Stimulated activated CD8-positive, alpha-beta memory T cell treated with anti-CD3 and anti-CD28 coated beads, Interleukin-2, amount 100 ng/mL, for 1 hour (primary cell): ENCODE measurements at regions not wholly inside any gene's neighbourhood (a gene's known extent, or its start where the extent isn't known, plus 50 kb on each side); places are given as distances from the start of the nearest gene placed in this dataset.

Source experiments
- DNase-seq, 2 donors: peaks; one replicate each; pipeline ENCODE4 v3.0.0-alpha.2; 2020; ENCODE audit warnings: low read depth in 2 of 2

DNA sequence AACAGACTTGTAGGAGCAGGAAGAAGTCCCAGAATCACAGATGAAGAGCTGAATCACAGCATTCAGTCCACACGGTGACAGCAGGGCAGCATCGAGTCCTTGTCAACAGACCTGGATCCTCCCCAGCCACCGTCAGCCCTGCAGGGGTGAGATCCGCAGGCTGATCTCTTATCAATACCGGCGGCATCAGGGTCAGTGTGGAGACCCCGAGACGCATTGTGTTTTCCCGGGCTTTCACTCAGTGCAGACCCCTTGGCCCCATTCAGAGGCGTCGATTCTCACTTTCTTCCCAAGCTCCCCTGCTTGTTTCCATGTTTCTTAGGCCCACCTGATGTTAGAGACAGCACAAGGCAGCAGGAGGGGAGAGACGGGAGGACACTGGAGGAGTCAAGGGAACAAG lies 609.6 kb downstream of the PTPRU start:
- DNase-seq: no peak

DNA sequence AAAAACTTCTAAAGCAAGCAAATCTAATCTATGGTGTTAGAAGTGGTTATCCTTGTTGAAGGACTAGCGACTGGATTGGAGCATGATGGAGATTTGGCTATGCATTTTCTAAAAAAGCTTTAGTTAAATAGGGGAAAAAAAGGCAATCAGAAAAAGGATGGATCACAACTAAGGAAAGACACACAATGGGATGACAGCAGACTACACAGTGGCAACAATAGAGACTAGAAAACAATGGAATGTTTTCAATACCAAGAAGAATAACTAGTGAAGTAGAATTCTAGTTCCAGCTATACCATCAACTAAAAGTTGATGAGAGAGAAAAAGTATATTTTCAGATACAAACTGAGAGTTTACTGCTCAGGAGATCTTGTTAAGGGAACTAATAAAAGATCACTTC lies 605.8 kb downstream of the PTPRU start:
- no peak for DNase-seq

DNA sequence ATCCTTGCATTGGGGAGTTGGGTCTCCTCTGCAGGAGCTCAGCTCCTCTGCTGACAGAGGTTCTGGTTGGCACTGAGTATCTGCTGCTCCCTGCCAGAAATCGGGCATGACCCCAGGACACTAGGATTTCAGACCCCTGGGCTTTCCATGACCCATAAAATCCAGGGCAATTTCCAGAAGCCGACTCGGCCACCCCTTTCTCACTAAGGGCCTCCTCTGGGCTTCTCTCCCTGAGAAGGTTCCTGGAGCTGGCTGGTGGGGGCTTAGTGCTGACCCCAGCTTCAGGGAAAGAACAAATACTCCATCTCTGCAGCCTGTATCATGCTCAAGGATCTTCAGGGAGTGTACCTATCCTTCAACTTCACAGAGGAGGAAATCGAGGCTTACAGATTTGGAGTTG lies 603.4 kb downstream of the PTPRU start:
- DNase-seq: no peak

DNA sequence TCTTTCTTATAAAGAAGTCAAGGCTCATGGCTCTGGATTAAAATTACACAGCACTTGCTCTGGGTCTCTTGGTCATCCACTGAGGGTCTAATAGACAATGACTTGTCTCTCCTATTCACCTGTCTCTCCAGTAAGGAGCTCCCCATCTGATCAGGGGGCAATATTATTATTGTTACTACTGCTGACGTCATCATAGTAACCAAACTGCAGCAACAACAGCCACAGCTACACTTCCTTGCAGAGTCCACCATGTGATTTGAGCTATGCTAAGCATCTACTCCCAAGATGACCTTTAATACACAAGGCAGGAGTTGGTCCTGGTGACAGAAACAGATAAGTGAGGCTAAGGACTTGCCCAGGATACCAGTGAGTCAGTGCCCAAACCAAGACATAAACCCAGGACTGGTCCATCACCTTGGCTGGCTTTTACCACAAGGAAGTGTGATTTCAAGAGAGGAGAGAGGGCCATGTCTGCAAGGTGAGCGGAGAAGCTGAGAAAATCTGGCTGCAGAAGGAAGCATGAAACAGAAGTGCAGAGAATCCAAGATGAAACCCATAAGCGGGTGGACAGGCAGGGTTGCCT lies 602.5 kb downstream of the PTPRU start:
- no peak for DNase-seq

DNA sequence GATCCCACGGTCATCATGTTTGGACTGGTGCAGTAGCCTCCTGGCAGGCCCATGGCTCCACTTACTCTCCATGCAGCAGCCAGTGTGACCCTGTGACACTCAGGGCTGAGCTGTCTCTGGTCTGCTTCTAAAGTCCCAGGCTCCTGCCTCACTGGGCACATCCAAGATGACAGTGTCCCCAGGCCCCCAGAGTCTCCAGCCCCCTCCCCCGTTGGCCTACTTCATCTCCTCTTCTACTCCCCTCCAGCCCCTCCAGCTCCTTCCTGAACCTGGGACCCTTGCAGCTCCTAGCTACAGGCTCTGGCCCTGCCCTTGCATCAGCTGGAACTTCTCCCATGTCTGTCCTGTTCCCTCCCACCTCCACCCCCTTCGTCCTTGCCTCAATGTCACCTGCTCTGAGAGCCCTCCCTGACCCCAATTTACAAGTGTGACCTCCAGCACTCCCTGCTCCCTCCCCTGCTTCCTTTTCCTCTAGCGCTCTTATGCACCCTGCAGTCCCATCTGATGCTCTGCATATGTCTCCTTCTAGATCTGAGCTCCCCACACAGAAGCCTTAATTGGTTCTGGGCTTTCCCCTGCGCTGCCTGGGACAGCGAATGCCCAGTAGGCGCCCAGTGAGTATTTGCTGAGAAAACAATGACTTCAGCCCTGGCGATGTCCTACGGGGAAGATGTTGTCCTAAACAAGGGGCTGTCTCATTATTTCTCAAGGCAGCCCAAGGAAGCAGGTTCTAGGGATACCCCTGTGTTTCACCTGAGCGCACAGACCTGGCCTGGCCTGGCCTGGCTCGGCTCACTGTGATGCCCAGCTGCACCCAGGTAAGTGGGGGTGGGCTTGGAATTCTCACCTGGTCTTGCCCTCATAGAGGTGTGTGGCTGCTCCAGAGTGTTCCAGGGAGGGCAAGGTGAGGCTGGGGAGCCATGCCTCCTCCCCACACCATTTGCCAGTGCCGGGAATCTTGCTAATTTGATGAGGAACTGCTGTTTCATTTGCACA lies 600.6 kb downstream of the PTPRU start:
- DNase-seq: no peak

DNA sequence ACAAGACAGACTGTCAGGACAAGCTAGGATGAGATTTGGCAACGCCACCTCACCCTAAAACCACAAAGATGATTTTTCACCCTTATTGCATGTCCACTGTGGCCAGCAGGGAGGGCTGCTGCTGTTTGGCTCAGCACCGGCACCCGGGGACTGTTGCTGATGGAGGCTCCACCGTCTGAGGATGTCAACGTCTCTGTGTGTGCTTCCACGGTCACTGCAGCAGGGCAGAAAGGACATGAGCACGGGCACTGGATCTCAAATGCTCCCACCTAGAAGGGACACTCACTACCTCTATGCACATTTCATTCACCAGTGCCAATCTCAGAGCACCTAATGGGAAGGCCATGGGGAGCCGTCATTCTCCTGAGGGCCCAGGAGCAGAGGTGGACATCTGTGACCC lies 599.6 kb downstream of the PTPRU start:
- DNase-seq: no peak

DNA sequence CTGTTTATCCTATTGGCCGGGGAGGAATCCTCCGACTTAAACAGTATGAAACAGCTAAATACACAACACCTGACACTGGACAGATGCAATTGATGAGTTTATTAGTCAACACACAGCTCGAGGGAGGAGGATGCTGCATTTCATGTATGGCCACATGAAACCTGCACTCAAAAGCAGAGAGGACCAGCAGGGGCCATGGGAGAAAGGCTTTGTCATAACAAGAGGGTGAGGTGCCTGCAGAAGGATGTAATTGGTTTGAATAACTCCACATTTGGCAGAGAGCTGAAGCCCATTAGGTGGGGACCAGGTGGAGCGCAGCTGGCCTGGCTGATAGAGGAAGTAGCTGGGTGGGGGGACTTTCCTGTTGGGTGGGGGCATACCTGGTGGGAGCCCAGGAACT lies 599.1 kb downstream of the PTPRU start:
- DNase-seq: no peak

DNA sequence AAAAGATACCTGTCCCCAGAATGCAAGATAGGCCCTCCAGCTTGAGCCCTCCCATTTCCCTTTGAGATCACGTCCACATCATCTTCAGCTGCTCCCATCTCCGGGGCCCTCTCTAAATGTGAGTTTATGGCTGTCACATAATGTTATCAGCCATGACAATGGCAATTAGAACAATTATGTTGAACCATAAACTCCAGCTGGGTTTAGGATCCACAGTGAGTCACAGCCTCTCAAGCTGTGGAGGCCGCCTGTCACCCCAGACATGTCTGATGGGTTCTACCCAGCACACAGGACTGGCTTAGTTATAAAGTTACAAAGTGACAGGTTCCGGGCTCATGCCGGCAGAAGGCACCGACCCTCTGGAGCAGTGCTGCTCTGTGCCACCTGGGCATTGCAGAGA lies 597.3 kb downstream of the PTPRU start:
- no peak for DNase-seq

DNA sequence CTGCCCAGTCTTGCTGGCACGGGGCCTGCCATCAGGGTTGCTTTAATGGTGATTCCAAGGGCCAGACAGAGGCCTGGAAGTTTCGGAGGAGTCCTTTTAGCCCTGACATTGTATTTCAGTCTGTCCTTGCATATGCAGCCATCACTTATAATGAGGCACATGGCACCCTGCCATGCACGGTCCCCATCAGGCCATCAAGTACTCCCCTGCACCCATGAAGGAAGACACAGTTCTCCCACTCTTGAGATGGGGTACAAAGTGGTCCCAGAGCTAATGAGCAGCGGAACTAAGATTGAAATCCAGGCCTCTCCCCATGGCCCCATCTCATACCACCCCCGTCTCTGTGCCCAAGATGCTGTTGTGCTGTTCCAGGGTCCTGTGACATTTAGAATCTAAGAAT lies 596.6 kb downstream of the PTPRU start:
- DNase-seq: no peak

DNA sequence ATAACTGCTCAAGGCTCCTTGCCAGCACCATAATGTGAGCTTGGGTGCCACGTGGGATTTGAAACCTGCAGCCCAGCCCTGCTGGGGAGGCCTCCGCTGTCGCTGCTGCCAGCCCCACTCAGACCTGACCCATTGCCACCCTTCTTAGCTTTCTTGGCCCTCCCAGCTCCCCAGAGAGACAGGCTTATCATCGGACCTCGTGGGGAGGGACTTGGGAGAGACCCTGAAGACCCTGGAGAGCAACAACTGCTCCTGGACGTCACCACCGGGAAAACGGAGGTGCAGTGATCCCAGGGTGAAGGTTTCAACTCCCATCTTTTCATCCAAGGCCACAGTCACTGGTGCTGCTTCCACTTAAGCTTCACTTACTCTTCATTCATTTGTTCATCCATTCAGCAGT lies 596.1 kb downstream of the PTPRU start:
- no peak for DNase-seq

DNA sequence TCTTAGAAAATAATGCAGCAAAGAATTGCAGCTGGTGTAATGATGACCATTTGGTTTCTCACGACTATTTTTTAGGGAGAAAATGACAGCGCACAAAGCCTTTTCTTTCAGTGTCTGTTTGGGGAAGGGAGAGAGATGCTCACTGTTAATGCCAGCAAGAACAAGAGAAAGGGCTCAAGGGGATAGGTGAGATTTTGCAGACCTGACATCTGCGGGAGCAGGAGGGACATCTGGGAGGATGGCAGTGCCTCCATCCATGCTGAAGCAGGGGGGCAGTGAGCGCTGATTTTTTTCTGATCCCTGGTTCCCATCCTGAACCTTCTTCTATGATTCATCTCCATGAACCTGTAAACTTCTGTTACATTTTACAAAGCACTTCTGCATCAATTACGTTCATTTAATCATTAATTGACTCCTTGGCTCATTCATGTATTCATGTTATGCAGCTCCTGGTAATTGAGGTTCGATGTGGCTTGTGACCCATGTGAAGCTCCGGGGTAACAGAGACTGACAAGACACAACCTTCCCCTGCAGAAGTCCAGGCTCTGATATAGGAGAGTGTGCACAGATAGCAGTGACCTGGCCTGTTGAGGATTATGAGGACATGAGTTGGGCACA lies 595.3 kb downstream of the PTPRU start:
- DNase-seq: no peak

DNA sequence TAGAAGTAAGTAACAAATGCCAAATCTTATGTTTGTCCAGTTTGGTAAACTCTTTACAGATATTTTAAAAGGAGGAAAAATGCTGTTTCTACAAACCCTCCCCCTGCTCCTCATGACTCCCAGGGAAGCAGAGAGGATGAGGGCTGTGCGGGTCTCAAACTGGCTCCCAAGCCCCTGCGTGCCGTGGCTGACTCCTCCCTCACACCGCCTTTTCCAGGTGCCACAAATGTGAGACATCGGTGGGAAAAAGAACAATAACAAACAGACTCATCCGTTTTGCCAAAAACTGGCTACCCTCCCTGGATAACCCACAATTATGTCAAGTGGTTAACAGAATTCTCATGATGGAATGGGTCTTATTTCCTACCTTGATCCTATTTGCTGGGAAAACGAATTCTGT lies 594.6 kb downstream of the PTPRU start:
- DNase-seq: no peak

DNA sequence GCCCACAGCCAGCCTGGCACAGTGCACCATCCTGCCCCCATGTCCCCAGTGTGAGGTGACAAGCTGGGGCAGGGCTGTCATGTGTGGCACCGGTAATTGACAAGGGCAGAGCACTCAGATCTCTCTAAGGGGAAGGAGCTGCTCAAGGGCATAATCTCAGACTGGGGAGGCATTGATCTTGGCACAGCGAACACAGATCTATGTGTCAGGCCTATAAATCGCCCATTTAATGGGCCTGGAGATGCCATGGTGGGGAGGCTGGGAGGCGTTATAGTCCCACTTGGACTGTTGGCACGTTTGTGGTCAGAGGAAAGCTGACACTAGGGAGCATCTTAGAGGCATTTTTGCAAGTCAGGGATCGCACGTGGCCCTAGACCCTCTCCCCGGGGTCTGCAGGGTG lies 594.1 kb downstream of the PTPRU start:
- DNase-seq: no peak

DNA sequence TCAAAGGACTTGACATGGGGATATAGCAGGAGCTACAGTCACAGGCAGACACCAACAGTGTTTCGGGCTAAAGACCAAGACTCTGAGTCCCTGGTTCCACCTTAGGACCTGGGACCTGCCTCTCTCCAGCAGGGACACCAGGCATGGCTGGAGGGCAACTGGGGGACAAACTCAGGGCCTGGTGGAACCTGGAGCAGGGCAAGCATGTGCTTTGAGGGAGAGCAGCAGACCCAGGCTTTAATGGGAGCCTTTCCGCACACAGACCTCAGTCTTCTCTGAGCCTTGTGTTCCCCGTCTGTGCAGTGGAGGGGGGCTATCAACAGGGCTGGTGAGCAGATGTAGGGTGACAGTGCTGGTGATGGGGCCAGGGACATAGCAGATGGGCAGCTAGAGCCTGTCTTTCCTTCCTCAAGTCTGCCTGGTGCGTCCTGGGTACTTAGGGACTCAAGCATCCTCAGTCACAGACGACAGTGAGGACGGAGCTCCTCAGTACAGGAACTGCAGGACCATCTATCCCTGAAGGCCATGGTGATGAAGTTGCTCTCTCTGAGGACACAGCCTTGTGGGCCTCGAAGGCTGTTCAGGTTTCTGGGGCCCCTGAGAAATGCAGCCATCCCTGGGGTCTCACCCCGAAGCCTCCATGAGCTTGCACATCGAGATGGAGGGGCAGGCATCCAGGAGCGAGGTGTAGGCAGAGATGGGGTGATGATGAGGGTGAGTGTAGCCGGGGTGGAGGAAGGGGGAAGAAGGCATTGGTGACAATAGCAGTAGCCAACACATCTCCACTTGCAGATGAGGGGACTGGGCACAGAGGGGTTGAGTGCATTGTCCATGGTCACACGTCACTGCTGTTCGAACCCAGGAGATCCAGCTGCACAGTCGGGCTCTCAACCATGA lies 593.4 kb downstream of the PTPRU start:
- no peak for DNase-seq

DNA sequence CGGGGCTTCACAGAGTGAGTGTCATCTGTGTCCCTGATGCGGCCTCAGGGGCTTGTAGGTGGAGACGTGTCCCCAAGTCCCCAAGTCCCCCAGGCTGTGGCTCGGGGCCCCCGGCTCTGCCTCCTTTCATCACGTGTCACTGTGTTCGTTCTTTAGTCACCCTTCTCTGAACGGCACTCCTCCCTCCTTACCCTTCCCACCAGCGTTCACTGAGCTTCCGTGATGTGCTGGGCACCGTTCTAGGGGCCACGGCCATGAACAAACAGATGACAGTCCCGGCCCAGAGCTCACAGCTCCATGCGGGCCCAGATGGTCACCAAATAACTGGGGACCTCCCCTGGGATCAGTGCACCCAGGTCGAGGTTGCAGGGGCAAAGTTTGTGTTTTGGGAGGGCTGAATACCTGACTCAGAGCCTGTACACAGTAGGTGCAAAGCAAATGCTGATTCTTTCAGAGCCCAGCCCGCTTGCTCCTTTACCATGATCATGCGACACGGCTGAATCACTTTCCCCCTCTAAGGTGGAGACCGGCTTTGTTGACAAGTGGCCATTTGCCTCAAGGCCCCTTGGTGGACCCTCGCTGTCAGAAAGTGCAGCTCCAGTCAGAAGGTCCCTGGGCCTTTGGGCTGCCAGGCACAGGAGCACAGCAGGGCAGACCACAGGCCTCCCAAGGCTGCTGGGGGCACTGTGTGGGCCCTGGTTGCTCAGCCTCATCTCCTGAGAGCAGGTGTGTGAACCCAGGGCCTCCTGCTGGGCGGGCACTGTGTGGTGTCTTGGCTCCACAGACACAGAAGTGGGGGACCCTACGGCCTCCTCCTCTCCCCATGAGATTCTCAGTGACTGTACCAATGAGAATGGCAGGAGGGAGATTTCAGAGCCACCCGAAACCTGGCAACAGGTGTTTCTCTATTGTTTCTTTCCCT lies 592.5 kb downstream of the PTPRU start:
- DNase-seq: no peak

DNA sequence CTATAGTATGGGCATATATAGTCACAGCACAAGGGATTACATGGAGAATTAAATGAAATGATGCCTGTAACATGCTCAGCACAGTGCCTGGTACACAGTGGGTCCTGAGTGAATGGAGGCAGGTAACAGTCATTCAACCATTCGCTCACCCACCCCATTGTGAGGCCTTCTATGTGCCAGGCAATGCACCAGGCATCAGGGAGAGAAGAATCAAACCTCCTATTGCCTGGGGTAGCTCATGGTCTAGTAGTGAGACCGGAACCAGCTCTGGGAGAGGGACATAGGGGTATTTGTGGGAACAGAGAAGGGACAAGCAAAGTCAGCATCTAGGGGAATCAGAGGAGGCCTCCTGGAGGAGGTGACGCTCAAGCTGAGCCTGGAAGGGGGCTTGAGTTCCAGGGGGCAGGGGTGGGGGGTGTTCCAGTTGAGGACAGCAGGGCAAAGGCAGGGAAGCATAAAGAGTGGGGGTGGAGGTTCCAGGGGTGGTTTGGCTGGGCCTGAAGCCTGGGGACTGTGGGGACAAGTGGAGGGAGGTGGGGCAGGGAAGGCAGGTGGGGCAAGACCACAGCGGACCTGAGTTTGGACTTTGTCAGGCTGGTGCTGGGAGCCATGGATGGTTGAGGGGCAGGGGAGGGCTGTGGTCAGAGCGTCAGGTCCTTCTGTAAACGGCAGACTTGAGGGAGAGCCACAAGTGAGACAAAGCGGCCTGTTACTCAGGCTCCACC lies 591.6 kb downstream of the PTPRU start:
- DNase-seq: no peak

DNA sequence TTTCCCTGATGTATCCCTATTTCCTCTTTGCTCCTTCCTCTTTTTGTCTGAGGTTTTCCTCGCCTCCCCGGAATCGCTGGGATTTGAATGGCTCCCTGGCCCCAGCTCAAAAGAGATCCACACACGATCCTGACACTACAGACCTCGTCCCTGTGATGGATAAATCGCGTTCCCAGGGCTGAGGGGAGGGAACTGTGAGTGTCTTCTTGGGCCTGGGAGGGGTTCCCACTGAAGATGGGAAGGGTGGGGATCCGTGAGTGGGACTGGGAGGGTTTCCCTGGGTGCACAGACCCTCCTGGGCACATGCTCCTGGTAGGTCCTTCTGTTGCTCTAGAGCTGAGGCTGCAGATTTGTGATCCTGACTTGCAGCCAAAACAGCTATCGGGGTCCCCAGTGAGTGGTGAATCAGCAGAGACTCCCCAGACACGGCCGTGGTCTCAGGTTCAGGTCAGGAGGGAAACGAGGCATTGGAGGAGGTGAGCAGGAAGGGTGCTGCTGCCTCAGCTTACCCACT lies 591.0 kb downstream of the PTPRU start:
- DNase-seq: no peak

DNA sequence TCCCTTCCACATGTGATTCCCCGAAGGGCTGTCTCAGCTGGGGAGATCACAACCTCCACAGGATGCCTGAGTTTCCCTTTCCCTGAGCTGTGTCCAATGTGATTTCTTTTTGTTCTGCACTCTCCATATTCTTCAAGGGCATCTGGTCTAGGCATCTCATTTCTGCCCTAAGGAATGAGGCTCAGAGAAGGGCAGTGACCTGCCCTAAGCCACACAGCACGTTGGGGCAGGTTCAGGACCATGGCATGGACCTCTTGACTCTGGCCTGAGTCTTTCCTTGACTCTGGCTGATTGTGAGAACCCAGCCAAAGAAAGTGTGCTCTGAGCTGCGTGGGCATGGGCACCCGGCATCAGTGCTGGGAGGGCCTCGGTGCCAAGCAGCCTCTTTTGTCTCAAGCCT lies 590.3 kb downstream of the PTPRU start:
- no peak for DNase-seq

DNA sequence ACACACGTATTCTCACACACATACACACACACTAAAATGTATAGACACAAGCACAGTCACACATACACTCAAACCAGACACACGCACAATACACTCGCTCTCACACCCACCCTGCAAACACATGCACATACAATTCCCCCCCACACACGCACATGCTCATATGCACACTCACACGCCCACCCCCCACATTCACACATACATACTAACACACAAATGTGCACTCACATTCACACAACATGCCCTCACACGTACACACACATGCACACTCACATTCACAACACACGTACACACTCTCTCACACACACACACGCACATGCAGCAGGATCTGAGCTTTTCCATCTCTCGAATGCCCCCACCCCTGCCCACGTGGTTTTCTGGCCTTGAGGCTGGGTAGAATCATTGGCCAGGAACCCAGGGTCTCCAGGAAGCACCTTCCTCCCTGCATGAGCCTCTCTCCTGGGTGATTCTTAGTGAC lies 589.7 kb downstream of the PTPRU start:
- no peak for DNase-seq
